OCI-LY7 (cell line): ENCODE measurements at regions not wholly inside any gene's neighbourhood (a gene's known extent, or its start where the extent isn't known, plus 50 kb on each side); places are given as distances from the start of the nearest gene placed in this dataset.

ENCODE experiments used
- BruUV-seq: library from RNA; stranded (reverse); fragments of 400-500 nt; replicated peaks from 2 replicates; lab custom pipeline; 2021; lab: Mats Ljungman, UMichigan
- CTCF ChIA-PET: fragments of 300-600 bp; sonication (Branson Sonifier 250); formaldehyde crosslinking; loops from one replicate; lab custom pipeline; 2022; ENCODE audit warnings: antibody characterized with exemption; ENCODE audit not compliant: unreplicated experiment; lab: Charles Lee
- POLR2A ChIA-PET: fragments of 300-600 bp; sonication (Branson Sonifier 250); formaldehyde crosslinking; loops from one replicate; lab custom pipeline; 2022; ENCODE audit warnings: antibody characterized with exemption; lab: Charles Lee
- DNase-seq: peaks from one replicate; pipeline ENCODE4 v3.0.0-alpha.2; 2015; ENCODE audit warnings: low spot score
- H2AFZ ChIP-seq: fragments of 200-600 bp; sonication (generic), shearing (Covaris generic); 2 replicates; pipeline ENCODE4 v1.6.1; 2014; ENCODE audit warnings: mild to moderate bottlenecking, antibody characterized with exemption, low read length, moderate library complexity
- H3K27ac ChIP-seq: fragments of 200-600 bp; sonication (generic); 2 replicates; pipeline ENCODE4 v1.5.1; 2014; ENCODE audit warnings: mixed run types, low read depth, mild to moderate bottlenecking, moderate library complexity, low read length, inconsistent platforms; ENCODE audit not compliant: poor library complexity, severe bottlenecking
- H3K36me3 ChIP-seq: fragments of 200-600 bp; sonication (generic); 2 replicates; pipeline ENCODE4 v1.6.1; 2014; ENCODE audit warnings: mild to moderate bottlenecking, antibody characterized with exemption, low read length, moderate library complexity, mixed read lengths; ENCODE audit not compliant: insufficient read depth
- H3K4me1 ChIP-seq: fragments of 200-600 bp; sonication (generic); 2 replicates; pipeline ENCODE4 v1.5.1; 2014; ENCODE audit warnings: mild to moderate bottlenecking, low read length; ENCODE audit not compliant: insufficient read depth, poor library complexity, severe bottlenecking
- H3K4me2 ChIP-seq: fragments of 200-600 bp; sonication (generic); 2 replicates; pipeline ENCODE4 v1.6.1; 2014; ENCODE audit warnings: mild to moderate bottlenecking, low read length
- H3K4me3 ChIP-seq: fragments of 200-600 bp; sonication (generic); 2 replicates; pipeline ENCODE4 v1.5.1; 2014; ENCODE audit warnings: mild to moderate bottlenecking, low read depth, low read length; ENCODE audit not compliant: poor library complexity, severe bottlenecking
- H3K79me2 ChIP-seq: fragments of 200-600 bp; sonication (generic); 2 replicates; pipeline ENCODE4 v1.6.1; 2016; ENCODE audit warnings: low read depth, mild to moderate bottlenecking, low read length, moderate library complexity, mixed read lengths; ENCODE audit not compliant: insufficient read depth
- H3K9me2 ChIP-seq: fragments of 200-600 bp; sonication (generic); 2 replicates; pipeline ENCODE4 v1.6.1; 2016; ENCODE audit warnings: mild to moderate bottlenecking, low read length, mixed read lengths; ENCODE audit not compliant: insufficient read depth
- H3K9me3 ChIP-seq: fragments of 200-600 bp; sonication (generic); 2 replicates; pipeline ENCODE4 v1.6.1; 2014; ENCODE audit warnings: mild to moderate bottlenecking, mixed run types, low read length, mixed read lengths
- H4K20me1 ChIP-seq: fragments of 200-600 bp; sonication (generic); 2 replicates; pipeline ENCODE4 v1.6.1; 2014; ENCODE audit warnings: mild to moderate bottlenecking, antibody characterized with exemption, low read length, moderate library complexity, mixed read lengths; ENCODE audit not compliant: insufficient read depth
- CTCF ChIP-seq: fragments of 200-600 bp; sonication (generic); conservative IDR thresholded peaks from 2 replicates; pipeline ENCODE4 v1.5.1; 2014; ENCODE audit warnings: mild to moderate bottlenecking, antibody characterized with exemption, low read length, moderate library complexity, mixed read lengths
- EZH2phosphoT487 ChIP-seq: fragments of 200-600 bp; sonication (generic); IDR thresholded peaks from 2 replicates; pipeline ENCODE4 v1.6.1; 2018; ENCODE audit warnings: low read depth, borderline replicate concordance, mild to moderate bottlenecking, mixed run types, antibody characterized with exemption, low read length, moderate library complexity, mixed read lengths
- intact Hi-C: fragments of 100-400 bp; cut with micrococcal nuclease; formaldehyde crosslinking; loops from one replicate; pipeline ENCODE4 v1.10.0; 2022; ENCODE audit not compliant: unreplicated experiment

DNA sequence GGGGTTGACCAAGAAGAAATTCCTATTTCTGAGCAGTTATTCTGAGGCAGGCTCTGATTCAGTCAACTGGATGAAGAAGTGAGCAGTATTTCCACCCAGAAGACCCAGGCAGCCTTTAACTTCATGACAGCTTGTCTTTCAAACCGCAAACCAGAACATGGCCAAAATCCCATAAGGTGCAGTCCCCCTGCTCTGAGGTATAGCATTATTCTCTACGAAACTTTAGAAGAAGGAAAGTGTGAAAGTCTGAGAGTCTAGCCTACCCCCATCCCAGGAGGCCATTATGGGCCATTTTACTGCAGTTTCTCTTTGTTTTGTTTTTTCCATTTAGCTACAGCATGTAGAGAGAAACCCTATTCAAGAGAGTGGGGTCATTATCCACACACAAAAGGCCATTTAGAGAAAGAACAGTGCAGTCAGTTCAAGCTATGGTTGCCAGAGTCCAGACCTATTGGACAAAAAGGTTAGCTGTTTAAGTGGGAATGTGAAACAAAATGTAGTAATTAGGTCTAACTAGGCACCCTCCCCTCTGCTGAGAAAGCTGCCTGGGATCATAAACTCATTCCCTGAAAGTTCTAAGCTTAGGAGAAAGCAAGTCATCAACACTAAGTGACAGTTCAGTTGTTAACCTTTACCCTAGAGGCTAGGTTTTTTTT is 52.1 kb upstream of the RASGEF1B start:
- Histone ChIP-seq H3K36me3 (no peaks in the 10 kb centered on the region), H3K4me3 (no peak overlapping the region), H3K9me2 (no peaks in the 10 kb centered on the region), H3K4me1 (peaks cover 7% of the 10 kb centered on the region), H2AFZ (no peak overlapping the region; the same call in 1 of the 2 replicates), H3K27ac (no peak overlapping the region), H3K9me3 (peaks cover 23% of the 10 kb centered on the region; the same call in 1 of the 2 replicates), H3K4me2 (no peak overlapping the region), H3K79me2 (no peaks in the 10 kb centered on the region), H4K20me1 (no peaks in the 10 kb centered on the region)
- DNase-seq: no peak
- POLR2A ChIA-PET: interaction anchor here (0.7 to 1.7 kb wide), 6 partner anchors 10 to 53 kb away, joined by 3 to 7 read pairs (median 4); no protein-coding TSS in a partner anchor
- BruUV-seq: no TSS peak
- intact Hi-C loops: no loop called here
- TF ChIP-seq CTCF: no peak
- TF ChIP-seq EZH2phosphoT487: no peak
- CTCF ChIA-PET: no interaction called here

DNA sequence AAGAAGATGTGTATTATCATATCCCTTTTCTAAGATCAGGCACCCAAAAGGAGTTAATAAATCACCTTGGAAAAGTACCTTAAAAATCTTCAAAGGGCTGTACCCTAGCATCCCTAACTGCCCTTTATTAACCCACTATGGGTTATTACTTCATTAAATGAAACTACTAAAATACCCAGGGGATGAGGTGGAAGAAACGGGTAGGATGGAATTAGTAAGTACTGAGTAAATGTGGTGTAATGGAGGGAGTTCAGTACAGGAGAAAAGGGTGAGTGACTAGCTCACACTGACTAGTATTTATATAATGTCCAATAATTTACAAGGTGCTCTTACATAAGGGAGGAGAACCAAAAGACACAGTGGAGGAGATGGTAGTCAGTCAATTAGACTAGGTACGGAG is 51.0 kb upstream of the RASGEF1B start:
- DNase-seq: no peak
- TF ChIP-seq CTCF: no peak
- TF ChIP-seq EZH2phosphoT487: no peak
- peaks cover 7% of the 10 kb centered on the region for H3K4me1 ChIP-seq
- no peak overlapping the region for H2AFZ ChIP-seq
- no peaks in the 10 kb centered on the region for H4K20me1 ChIP-seq
- ChIA-PET POLR2A (interaction anchor here (0.6 to 1.1 kb wide), 5 partner anchors 18 to 146 kb away, joined by 3 to 7 read pairs (median 5); no protein-coding TSS in a partner anchor), CTCF (no interaction called here)
- intact Hi-C loops: no loop called here
- no peak overlapping the region for H3K4me3 ChIP-seq
- peaks cover 12% of the 10 kb centered on the region; the same call in 1 of the 2 replicates for H3K9me3 ChIP-seq
- no peak overlapping the region for H3K4me2 ChIP-seq
- no TSS peak for BruUV-seq
- H3K27ac ChIP-seq: no peak overlapping the region
- H3K36me3 ChIP-seq: no peaks in the 10 kb centered on the region
- no peaks in the 10 kb centered on the region for H3K79me2 ChIP-seq
- H3K9me2 ChIP-seq: no peaks in the 10 kb centered on the region

GRCh38 chr4:81521708-81522107 is 50.0 kb upstream of the RASGEF1B start:
- no TSS peak for BruUV-seq
- no peaks in the 10 kb centered on the region for H3K79me2 ChIP-seq
- TF ChIP-seq CTCF: no peak
- no peak for TF ChIP-seq EZH2phosphoT487

More at GRCh38 chr4:81521708-81522107, 50.0 kb upstream of the RASGEF1B start:
- intact Hi-C loops: no loop called here
- Histone ChIP-seq H3K4me1 (peaks cover 7% of the 10 kb centered on the region), H3K36me3 (no peaks in the 10 kb centered on the region), H2AFZ (no peak overlapping the region), H3K9me2 (no peaks in the 10 kb centered on the region), H3K27ac (no peak overlapping the region), H3K9me3 (0 out of 2 replicates have a peak, but pooled peaks cover 5% of the 10 kb centered on the region), H3K4me2 (no peak overlapping the region), H4K20me1 (no peaks in the 10 kb centered on the region), H3K4me3 (no peak overlapping the region)
- ChIA-PET CTCF (no interaction called here), POLR2A (interaction anchor here (0.6 kb wide), 1 partner anchor 26 kb away, joined by 5 read pairs; no protein-coding TSS in a partner anchor)
- no peak for DNase-seq
